Duodenal mucosa (tissue), 2 donors: ENCODE measurements at regions not wholly inside any gene's neighbourhood (a gene's known extent, or its start where the extent isn't known, plus 50 kb on each side); places are given as distances from the start of the nearest gene placed in this dataset.

Experiments
- H3K27ac ChIP-seq: one replicate; pipeline ENCODE4 v1.7.0; 2013; ENCODE audit warnings: low read depth, low read length
- H3K27me3 ChIP-seq, 2 donors: one replicate each; pipeline ENCODE4 v1.7.0; 2013; ENCODE audit warnings: low read length in 2 of 2, control low read depth in 1 of 2; ENCODE audit not compliant: insufficient read depth in 2 of 2, control insufficient read depth in 1 of 2
- H3K36me3 ChIP-seq, 2 donors: one replicate each; pipeline ENCODE4 v1.7.0; 2013; ENCODE audit warnings: low read length in 2 of 2, control low read depth in 1 of 2; ENCODE audit not compliant: insufficient read depth in 2 of 2, control insufficient read depth in 1 of 2
- H3K4me1 ChIP-seq, 2 donors: one replicate each; pipeline ENCODE4 v1.7.0; 2013; ENCODE audit warnings: low read length in 2 of 2, control low read depth in 1 of 2; ENCODE audit not compliant: insufficient read depth in 2 of 2, control insufficient read depth in 1 of 2
- H3K4me3 ChIP-seq, 2 donors: one replicate each; pipeline ENCODE4 v1.7.0; 2013; ENCODE audit warnings: low read length in 2 of 2, low read depth in 1 of 2
- H3K9ac ChIP-seq, 2 donors: one replicate each; pipeline ENCODE4 v1.7.0; 2013; ENCODE audit warnings: low read length in 2 of 2, low read depth in 1 of 2
- H3K9me3 ChIP-seq, 2 donors: one replicate each; pipeline ENCODE4 v1.7.0; 2013; ENCODE audit warnings: low read length in 2 of 2, control low read depth in 1 of 2; ENCODE audit not compliant: control insufficient read depth in 1 of 2

- no peak overlapping the region for H3K27ac ChIP-seq
- H3K9ac ChIP-seq = no peak overlapping the region
- no peaks in the 10 kb centered on the region for H3K4me1 ChIP-seq
- no peaks in the 10 kb centered on the region for H3K9me3 ChIP-seq
- no peaks in the 10 kb centered on the region for H3K27me3 ChIP-seq
- no peak overlapping the region for H3K4me3 ChIP-seq
- no peaks in the 10 kb centered on the region for H3K36me3 ChIP-seq
Observed at GRCh38 chr2:2837746-2838547, 506.9 kb upstream of the MYT1L start.

- H3K9ac ChIP-seq = no peak overlapping the region
- H3K27ac ChIP-seq = no peak overlapping the region
- no peaks in the 10 kb centered on the region for H3K9me3 ChIP-seq
- H3K4me3 ChIP-seq = no peak overlapping the region
- H3K36me3 ChIP-seq = no peaks in the 10 kb centered on the region
- no peaks in the 10 kb centered on the region for H3K4me1 ChIP-seq
- no peaks in the 10 kb centered on the region for H3K27me3 ChIP-seq
Observed at GRCh38 chr2:2836343-2837070, 505.4 kb upstream of the MYT1L start.

- Histone ChIP-seq H3K9me3 (no peaks in the 10 kb centered on the region), H3K9ac (no peak overlapping the region), H3K36me3 (no peaks in the 10 kb centered on the region), H3K4me1 (no peaks in the 10 kb centered on the region), H3K27ac (no peak overlapping the region), H3K27me3 (no peaks in the 10 kb centered on the region), H3K4me3 (no peak overlapping the region)
Observed at GRCh38 chr2:2834516-2835254, 503.6 kb upstream of the MYT1L start.

DNA sequence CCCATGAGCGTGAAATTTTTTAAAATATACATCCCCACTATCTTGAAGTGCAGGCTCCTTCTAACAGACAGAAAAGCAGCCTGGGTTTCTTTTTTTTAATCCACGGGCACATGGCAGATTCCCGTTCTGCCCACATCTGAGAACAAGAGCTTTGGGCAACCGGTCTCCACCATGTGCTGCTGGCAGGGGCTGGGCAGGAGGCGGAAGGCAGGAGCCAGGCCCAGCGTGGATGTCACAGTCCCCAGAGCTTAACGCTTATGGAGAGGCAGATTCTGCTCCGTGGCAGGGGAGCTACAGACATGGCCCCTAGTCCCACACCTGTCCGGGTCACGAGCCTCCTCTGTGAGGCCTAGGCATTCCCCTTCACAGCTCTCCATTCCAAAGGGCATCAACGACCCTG lies 503.0 kb upstream of the MYT1L start:
- H3K9ac ChIP-seq = no peak overlapping the region
- H3K27me3 ChIP-seq = no peaks in the 10 kb centered on the region
- H3K9me3 ChIP-seq = no peaks in the 10 kb centered on the region
- no peak overlapping the region for H3K4me3 ChIP-seq
- no peaks in the 10 kb centered on the region for H3K36me3 ChIP-seq
- H3K4me1 ChIP-seq = no peaks in the 10 kb centered on the region
- H3K27ac ChIP-seq = no peak overlapping the region

DNA sequence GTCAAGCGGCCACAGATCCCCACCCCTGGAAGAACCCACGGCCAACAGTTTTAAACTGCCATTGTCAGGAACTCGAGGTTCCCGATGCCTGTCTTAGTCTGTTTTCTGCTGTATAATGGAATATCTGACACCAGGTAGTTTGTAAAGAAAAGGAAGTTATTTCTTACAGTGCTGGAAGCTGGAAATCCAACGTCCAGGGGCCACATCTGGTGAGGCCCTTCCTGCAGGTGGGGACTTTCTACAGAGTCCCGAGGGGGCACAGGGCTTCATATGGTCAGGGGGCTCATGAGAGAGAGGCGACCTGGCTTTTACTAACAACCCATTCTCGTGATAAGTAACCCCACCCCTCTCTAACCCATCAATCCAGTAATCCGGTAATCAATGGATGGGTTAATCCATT lies 501.6 kb upstream of the MYT1L start:
- Histone ChIP-seq H3K27ac (no peak overlapping the region), H3K9ac (no peak overlapping the region), H3K36me3 (no peaks in the 10 kb centered on the region), H3K4me3 (no peak overlapping the region), H3K4me1 (no peaks in the 10 kb centered on the region), H3K27me3 (no peaks in the 10 kb centered on the region), H3K9me3 (no peaks in the 10 kb centered on the region)

DNA sequence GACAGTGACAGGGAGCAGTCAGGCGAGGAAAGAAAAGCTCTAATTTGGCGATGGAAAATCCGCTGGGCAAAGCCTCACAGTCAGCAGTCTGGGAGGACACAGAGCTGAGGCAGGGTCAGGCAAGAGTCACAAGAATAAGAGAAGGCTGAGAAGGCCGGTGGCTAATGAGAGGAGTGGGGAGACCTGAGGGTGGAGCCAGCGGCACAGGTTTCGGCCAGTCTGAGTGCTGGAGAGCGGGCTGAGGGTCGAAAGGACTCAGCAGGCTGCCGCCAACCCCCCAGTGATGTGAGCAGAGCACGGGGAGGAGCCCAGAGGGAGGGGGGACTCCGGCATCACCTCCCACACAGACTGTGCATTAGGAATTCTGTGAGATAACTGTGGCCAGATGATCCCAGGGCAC lies 500.6 kb upstream of the MYT1L start:
- Histone ChIP-seq H3K27ac (no peak overlapping the region), H3K36me3 (no peaks in the 10 kb centered on the region), H3K9me3 (no peaks in the 10 kb centered on the region), H3K4me3 (no peak overlapping the region), H3K27me3 (no peaks in the 10 kb centered on the region), H3K4me1 (no peaks in the 10 kb centered on the region), H3K9ac (no peak overlapping the region)

- no peaks in the 10 kb centered on the region for H3K27me3 ChIP-seq
- no peaks in the 10 kb centered on the region for H3K4me1 ChIP-seq
- H3K9ac ChIP-seq = no peak overlapping the region
- no peak overlapping the region for H3K4me3 ChIP-seq
- no peaks in the 10 kb centered on the region for H3K9me3 ChIP-seq
- H3K27ac ChIP-seq = no peak overlapping the region
- H3K36me3 ChIP-seq = no peaks in the 10 kb centered on the region
Observed at GRCh38 chr2:2830576-2830975, 499.5 kb upstream of the MYT1L start.

GRCh38 chr2:2828774-2829368 lies 497.8 kb upstream of the MYT1L start:
- Histone ChIP-seq H3K4me1 (no peaks in the 10 kb centered on the region), H3K4me3 (no peak overlapping the region), H3K9me3 (no peaks in the 10 kb centered on the region), H3K36me3 (no peaks in the 10 kb centered on the region), H3K27me3 (no peaks in the 10 kb centered on the region), H3K9ac (no peak overlapping the region), H3K27ac (no peak overlapping the region)

DNA sequence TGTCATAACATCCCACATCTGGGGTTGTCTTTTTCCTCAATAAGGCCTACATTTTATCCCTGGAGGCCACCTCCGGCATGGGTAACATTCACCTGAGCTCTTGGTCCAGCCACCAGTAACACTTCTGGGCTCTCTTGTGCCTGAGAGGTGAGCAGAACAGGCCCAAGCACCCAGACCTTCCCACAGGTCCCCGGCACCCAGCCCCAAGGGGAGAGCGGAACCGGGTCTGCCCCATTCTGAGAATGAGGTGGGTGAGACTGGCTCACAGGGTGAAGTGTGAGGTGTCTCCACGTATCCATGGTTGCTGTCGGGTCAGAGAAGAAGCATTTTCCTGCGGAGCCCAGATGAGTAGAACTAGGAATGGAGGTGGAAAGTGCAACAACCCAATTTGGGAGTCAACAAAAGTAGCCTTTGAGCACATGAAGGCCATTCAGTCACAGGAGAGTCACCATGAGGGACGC lies 496.7 kb upstream of the MYT1L start:
- H3K27ac ChIP-seq = no peak overlapping the region
- no peak overlapping the region for H3K9ac ChIP-seq
- no peaks in the 10 kb centered on the region for H3K27me3 ChIP-seq
- no peak overlapping the region for H3K4me3 ChIP-seq
- no peaks in the 10 kb centered on the region for H3K4me1 ChIP-seq
- H3K36me3 ChIP-seq = no peaks in the 10 kb centered on the region
- H3K9me3 ChIP-seq = no peaks in the 10 kb centered on the region
